ENCODE measurements at regions not wholly inside any gene's neighbourhood (a gene's known extent, or its start where the extent isn't known, plus 50 kb on each side); places are given as distances from the start of the nearest gene placed in this dataset.

DNA sequence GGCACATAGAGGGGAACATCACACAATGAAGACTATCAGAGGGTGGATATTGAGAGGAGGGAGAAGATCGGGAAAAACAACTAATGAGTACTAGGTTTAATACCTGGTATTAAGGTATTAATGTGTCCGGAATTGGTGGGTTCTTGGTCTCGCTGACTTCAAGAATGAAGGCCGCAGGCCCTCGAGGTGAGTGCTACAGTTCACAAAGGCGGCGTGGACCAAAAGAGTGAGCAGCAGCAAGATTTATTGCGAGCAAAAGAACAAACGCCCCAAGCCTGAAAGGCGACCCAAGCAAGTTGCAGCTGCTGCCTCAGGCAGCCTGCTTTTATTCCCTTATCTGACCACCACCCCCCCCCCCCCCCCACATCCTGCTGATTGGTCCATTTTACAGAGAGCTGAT is 2022.8 kb downstream of the NCAM2 start:
- no peaks in the 10 kb centered on the region for H3K27me3 Mint-ChIP-seq (ENCODE audit: low read depth, poor library complexity)
- no peaks in the 10 kb centered on the region for H3K4me1 Mint-ChIP-seq
- H3K9me3 Mint-ChIP-seq, result peaks cover 8% of the 10 kb centered on the region
- H3K27ac Mint-ChIP-seq, result no peak overlapping the region
- H3K4me3 Mint-ChIP-seq, result no peak overlapping the region
- no peak for DNase-seq
- TF ChIP-seq CTCF (IDR thresholded peaks at IDR 0.05), result no peak
- H3K36me3 Mint-ChIP-seq (ENCODE audit: low read depth), result no peaks in the 10 kb centered on the region

GRCh38 chr21:23021481-23021880 is 2023.3 kb downstream of the NCAM2 start:
- Mint-ChIP-seq H3K27me3 (ENCODE audit: low read depth, poor library complexity) (no peaks in the 10 kb centered on the region), H3K4me1 (no peaks in the 10 kb centered on the region)
- TF ChIP-seq CTCF (IDR thresholded peaks at IDR 0.05), result no peak

GRCh38 chr21:23026878-23027277 is 2028.7 kb downstream of the NCAM2 start:
- H3K4me1 Mint-ChIP-seq, result no peaks in the 10 kb centered on the region
- H3K4me3 Mint-ChIP-seq, result no peak overlapping the region
- no peak for DNase-seq
- peaks cover 3% of the 10 kb centered on the region for H3K9me3 Mint-ChIP-seq
- no peaks in the 10 kb centered on the region for H3K36me3 Mint-ChIP-seq (ENCODE audit: low read depth)
- no peaks in the 10 kb centered on the region for H3K27me3 Mint-ChIP-seq (ENCODE audit: low read depth, poor library complexity)
- TF ChIP-seq CTCF (IDR thresholded peaks at IDR 0.05), result no peak
- no peak overlapping the region for H3K27ac Mint-ChIP-seq

More at GRCh38 chr21:23021481-23021880, 2023.3 kb downstream of the NCAM2 start:
- H3K9me3 Mint-ChIP-seq, result peaks cover 8% of the 10 kb centered on the region
- H3K4me3 Mint-ChIP-seq, result no peak overlapping the region
- H3K36me3 Mint-ChIP-seq (ENCODE audit: low read depth), result no peaks in the 10 kb centered on the region
- no peak for DNase-seq
- H3K27ac Mint-ChIP-seq, result no peak overlapping the region

DNA sequence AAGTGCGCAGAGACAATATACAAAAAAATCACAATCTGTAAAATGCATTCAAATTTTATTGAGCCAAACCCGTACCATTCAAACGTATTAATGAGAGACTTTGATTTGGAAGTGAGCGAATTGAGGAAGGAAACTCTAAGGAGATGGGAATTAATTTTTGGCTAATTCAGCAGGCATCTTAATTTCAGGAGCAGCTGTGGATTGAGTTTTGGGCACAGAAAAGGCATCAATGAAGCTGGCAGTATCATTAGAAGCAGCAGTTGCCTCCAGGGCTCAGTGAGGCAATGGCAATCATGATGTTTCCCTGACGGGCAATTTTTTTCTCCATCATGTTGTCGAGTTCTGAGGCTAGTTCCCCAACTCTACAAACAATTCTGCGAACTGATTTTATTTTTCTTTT is 2041.6 kb downstream of the NCAM2 start:
- H3K9me3 Mint-ChIP-seq, result no peaks in the 10 kb centered on the region
- no peaks in the 10 kb centered on the region for H3K4me1 Mint-ChIP-seq
- no peaks in the 10 kb centered on the region for H3K27me3 Mint-ChIP-seq (ENCODE audit: low read depth, poor library complexity)
- no peak overlapping the region for H3K4me3 Mint-ChIP-seq
- DNase-seq, result no peak
- no peak for TF ChIP-seq CTCF (IDR thresholded peaks at IDR 0.05)
- no peak overlapping the region for H3K27ac Mint-ChIP-seq
- no peaks in the 10 kb centered on the region for H3K36me3 Mint-ChIP-seq (ENCODE audit: low read depth)

DNA sequence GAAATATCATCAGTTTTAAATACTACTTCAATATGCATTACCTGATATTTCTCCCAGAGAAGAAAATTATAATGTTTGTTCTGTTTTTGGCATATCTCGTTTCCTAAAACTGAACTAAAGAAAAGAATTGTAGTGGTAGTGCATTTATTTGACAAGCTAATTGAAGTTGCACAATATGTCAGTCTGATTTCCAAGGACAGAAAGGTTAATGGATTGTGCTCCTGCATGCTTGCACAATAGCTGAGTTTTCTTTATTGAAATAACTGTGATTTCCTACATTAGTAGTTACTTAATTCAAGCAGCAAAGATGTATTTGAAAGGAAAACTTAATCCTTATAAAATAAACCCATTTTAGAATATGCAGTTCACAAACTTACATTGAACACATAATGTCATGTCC is 2047.7 kb downstream of the NCAM2 start:
- no peak overlapping the region for H3K27ac Mint-ChIP-seq
- TF ChIP-seq CTCF (IDR thresholded peaks at IDR 0.05), result no peak
- H3K27me3 Mint-ChIP-seq (ENCODE audit: low read depth, poor library complexity), result no peaks in the 10 kb centered on the region
- H3K4me3 Mint-ChIP-seq, result no peak overlapping the region
- no peaks in the 10 kb centered on the region for H3K36me3 Mint-ChIP-seq (ENCODE audit: low read depth)
- no peak for DNase-seq
- no peaks in the 10 kb centered on the region for H3K4me1 Mint-ChIP-seq
- no peaks in the 10 kb centered on the region for H3K9me3 Mint-ChIP-seq

- DNase-seq, result no peak
- Mint-ChIP-seq H3K4me3 (no peak overlapping the region), H3K4me1 (no peaks in the 10 kb centered on the region), H3K36me3 (ENCODE audit: low read depth) (no peaks in the 10 kb centered on the region), H3K27ac (no peak overlapping the region), H3K9me3 (peaks cover 13% of the 10 kb centered on the region), H3K27me3 (ENCODE audit: low read depth, poor library complexity) (peaks cover under 1% of the 10 kb centered on the region)
- no peak for TF ChIP-seq CTCF (IDR thresholded peaks at IDR 0.05)
These were observed 2069.5 kb downstream of the NCAM2 start for GRCh38 chr21:23067672-23068071.

All from nephron progenitor cell (in vitro differentiated cells).